ENCODE measurements at regions not wholly inside any gene's neighbourhood (a gene's known extent, or its start where the extent isn't known, plus 50 kb on each side); places are given as distances from the start of the nearest gene placed in this dataset.
"Not testable (repeated sequence)": the region's sequence is repeated elsewhere in the genome, so short reads cannot be mapped to it uniquely, and the experiment has no call there.

- TF ChIP-seq, protein P1, sequence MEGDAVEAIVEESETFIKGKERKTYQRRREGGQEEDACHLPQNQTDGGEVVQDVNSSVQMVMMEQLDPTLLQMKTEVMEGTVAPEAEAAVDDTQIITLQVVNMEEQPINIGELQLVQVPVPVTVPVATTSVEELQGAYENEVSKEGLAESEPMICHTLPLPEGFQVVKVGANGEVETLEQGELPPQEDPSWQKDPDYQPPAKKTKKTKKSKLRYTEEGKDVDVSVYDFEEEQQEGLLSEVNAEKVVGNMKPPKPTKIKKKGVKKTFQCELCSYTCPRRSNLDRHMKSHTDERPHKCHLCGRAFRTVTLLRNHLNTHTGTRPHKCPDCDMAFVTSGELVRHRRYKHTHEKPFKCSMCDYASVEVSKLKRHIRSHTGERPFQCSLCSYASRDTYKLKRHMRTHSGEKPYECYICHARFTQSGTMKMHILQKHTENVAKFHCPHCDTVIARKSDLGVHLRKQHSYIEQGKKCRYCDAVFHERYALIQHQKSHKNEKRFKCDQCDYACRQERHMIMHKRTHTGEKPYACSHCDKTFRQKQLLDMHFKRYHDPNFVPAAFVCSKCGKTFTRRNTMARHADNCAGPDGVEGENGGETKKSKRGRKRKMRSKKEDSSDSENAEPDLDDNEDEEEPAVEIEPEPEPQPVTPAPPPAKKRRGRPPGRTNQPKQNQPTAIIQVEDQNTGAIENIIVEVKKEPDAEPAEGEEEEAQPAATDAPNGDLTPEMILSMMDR (IDR thresholded peaks at IDR 0.05): not testable (repeated sequence)
- not testable (repeated sequence) for TF ChIP-seq POLR2A (IDR thresholded peaks at IDR 0.05)
These were observed 3709.1 kb upstream of the OR11H1 start for GRCh38 chr22:11818845-11819244.

All from heart left ventricle (tissue), 13 donors.